ENCODE measurements at regions not wholly inside any gene's neighbourhood (a gene's known extent, or its start where the extent isn't known, plus 50 kb on each side); places are given as distances from the start of the nearest gene placed in this dataset.

- Histone ChIP-seq H3K4me1 (ENCODE audit: control insufficient read depth, insufficient read depth, low read length) (no peaks in the 10 kb centered on the region), H3K27ac (ENCODE audit: extremely low read depth, low read depth, low read length) (no peak overlapping the region), H3K9me3 (ENCODE audit: control insufficient read depth, insufficient read depth, low read depth, low read length) (no peaks in the 10 kb centered on the region), H3K4me3 (ENCODE audit: low read depth, low read length) (no peak overlapping the region), H3K36me3 (ENCODE audit: control insufficient read depth in 2 of 2, insufficient read depth in 1 of 2, low read length in 2 of 2) (no peaks in the 10 kb centered on the region)
- POLR2A ChIA-PET = no interaction called here
- TF ChIP-seq TRIM28 (IDR thresholded peaks at IDR 0.05; ENCODE audit: borderline replicate concordance, low read length) (no peak), ZNF350 (tag by site-specific recombination; IDR thresholded peaks at IDR 0.05) (no peak), ZNF37A (tag by site-specific recombination; IDR thresholded peaks at IDR 0.05) (no peak), ZNF302 (tag by site-specific recombination; IDR thresholded peaks at IDR 0.05; ENCODE audit: low read depth) (no peak), KLF16 (tag by site-specific recombination; IDR thresholded peaks at IDR 0.05) (no peak), MEIS1 (CRISPR knock-in tag; IDR thresholded peaks at IDR 0.05; ENCODE audit: borderline replicate concordance) (no peak), ZNF529 (tag by site-specific recombination; IDR thresholded peaks at IDR 0.05; ENCODE audit: insufficient replicate concordance) (no peak), ZNF10 (tag by site-specific recombination; IDR thresholded peaks at IDR 0.05) (no peak)
- CTCF ChIA-PET = no interaction called here
Observed at GRCh38 chr10:26951650-26952049, 90.9 kb upstream of the ABI1 start.

GRCh38 chr10:26950934-26951333 lies 90.2 kb upstream of the ABI1 start:
- ChIA-PET CTCF (no interaction called here), POLR2A (no interaction called here)

More at GRCh38 chr10:26950934-26951333, 90.2 kb upstream of the ABI1 start:
- no peak overlapping the region for H3K27ac ChIP-seq (ENCODE audit: extremely low read depth, low read depth, low read length)
- no peak overlapping the region for H3K4me3 ChIP-seq (ENCODE audit: low read depth, low read length)
- H3K9me3 ChIP-seq (ENCODE audit: control insufficient read depth, insufficient read depth, low read depth, low read length) = no peaks in the 10 kb centered on the region
- H3K4me1 ChIP-seq (ENCODE audit: control insufficient read depth, insufficient read depth, low read length) = no peaks in the 10 kb centered on the region
- TF ChIP-seq ZNF175 (tag by site-specific recombination; IDR thresholded peaks at IDR 0.05) (no peak), ZNF354C (tag by site-specific recombination; IDR thresholded peaks at IDR 0.05; ENCODE audit: borderline replicate concordance, low read depth) (no peak), ZIC2 (tag by site-specific recombination; IDR thresholded peaks at IDR 0.05) (no peak), OSR2 (tag by site-specific recombination; IDR thresholded peaks at IDR 0.05) (no peak), ZNF366 (tag by site-specific recombination; conservative IDR thresholded peaks at IDR 0.05) (no peak), GLI4 (tag by site-specific recombination; IDR thresholded peaks at IDR 0.05) (no peak), KLF8 (tag by site-specific recombination; IDR thresholded peaks at IDR 0.05) (no peak), ZNF404 (tag by site-specific recombination; IDR thresholded peaks at IDR 0.05) (no peak), ZNF133 (tag by site-specific recombination; IDR thresholded peaks at IDR 0.05) (no peak), YY2 (tag by site-specific recombination; IDR thresholded peaks at IDR 0.05) (no peak), ZNF837 (tag by site-specific recombination; IDR thresholded peaks at IDR 0.05) (no peak), ZSCAN30 (tag by site-specific recombination; IDR thresholded peaks at IDR 0.05) (no peak), ZFP3 (tag by site-specific recombination; IDR thresholded peaks at IDR 0.05; ENCODE audit: low read depth) (no peak), ZNF449 (tag by site-specific recombination; IDR thresholded peaks at IDR 0.05) (no peak), ZNF292 (tag by site-specific recombination; IDR thresholded peaks at IDR 0.05; ENCODE audit: borderline replicate concordance, low read depth) (no peak), ZNF362 (tag by site-specific recombination; IDR thresholded peaks at IDR 0.05) (no peak), PRDM10 (tag by site-specific recombination; IDR thresholded peaks at IDR 0.05) (no peak), BCL6B (tag by site-specific recombination; IDR thresholded peaks at IDR 0.05) (no peak), REPIN1 (tag by site-specific recombination; IDR thresholded peaks at IDR 0.05; ENCODE audit: low read depth) (no peak)
- no peaks in the 10 kb centered on the region for H3K36me3 ChIP-seq (ENCODE audit: control insufficient read depth in 2 of 2, insufficient read depth in 1 of 2, low read length in 2 of 2)
